Cardiac muscle cell (in vitro differentiated cells and primary cell): ENCODE measurements at regions not wholly inside any gene's neighbourhood (a gene's known extent, or its start where the extent isn't known, plus 50 kb on each side); places are given as distances from the start of the nearest gene placed in this dataset.

Experiments
- DNase-seq, 2 donors: peaks; one replicate each; pipeline versions ENCODE4 v3.0.0 to v3.0.0-alpha.2; 2010 to 2017; ENCODE audit warnings: low read depth in 1 of 2, low spot score in 1 of 2
- H3K27ac ChIP-seq: fragments of 200-600 bp; sonication (generic); 2 replicates; pipeline ENCODE4 v1.5.1; 2016
- H3K27me3 ChIP-seq: fragments of 200-600 bp; sonication (generic); 2 replicates; pipeline ENCODE4 v1.6.0; 2016; ENCODE audit warnings: control low read depth
- H3K36me3 ChIP-seq: fragments of 200-600 bp; sonication (generic); 2 replicates; pipeline ENCODE4 v1.5.1; 2016; ENCODE audit warnings: control low read depth
- H3K4me1 ChIP-seq: fragments of 200-600 bp; sonication (generic); 2 replicates; pipeline ENCODE4 v1.8.1; 2017; ENCODE audit warnings: low read depth, mild to moderate bottlenecking, mixed run types
- H3K4me3 ChIP-seq: fragments of 200-600 bp; sonication (generic); 2 replicates; pipeline ENCODE4 v1.5.1; 2016; ENCODE audit warnings: mild to moderate bottlenecking
- H3K9me3 ChIP-seq: fragments of 200-600 bp; sonication (generic); 2 replicates; pipeline ENCODE4 v1.5.1; 2017; ENCODE audit warnings: low read depth, mild to moderate bottlenecking, control low read depth
- CTCF ChIP-seq: IDR thresholded peaks from 2 replicates; pipeline ENCODE4 v1.5.1; 2012; ENCODE audit warnings: low read depth, mild to moderate bottlenecking, low read length

DNA sequence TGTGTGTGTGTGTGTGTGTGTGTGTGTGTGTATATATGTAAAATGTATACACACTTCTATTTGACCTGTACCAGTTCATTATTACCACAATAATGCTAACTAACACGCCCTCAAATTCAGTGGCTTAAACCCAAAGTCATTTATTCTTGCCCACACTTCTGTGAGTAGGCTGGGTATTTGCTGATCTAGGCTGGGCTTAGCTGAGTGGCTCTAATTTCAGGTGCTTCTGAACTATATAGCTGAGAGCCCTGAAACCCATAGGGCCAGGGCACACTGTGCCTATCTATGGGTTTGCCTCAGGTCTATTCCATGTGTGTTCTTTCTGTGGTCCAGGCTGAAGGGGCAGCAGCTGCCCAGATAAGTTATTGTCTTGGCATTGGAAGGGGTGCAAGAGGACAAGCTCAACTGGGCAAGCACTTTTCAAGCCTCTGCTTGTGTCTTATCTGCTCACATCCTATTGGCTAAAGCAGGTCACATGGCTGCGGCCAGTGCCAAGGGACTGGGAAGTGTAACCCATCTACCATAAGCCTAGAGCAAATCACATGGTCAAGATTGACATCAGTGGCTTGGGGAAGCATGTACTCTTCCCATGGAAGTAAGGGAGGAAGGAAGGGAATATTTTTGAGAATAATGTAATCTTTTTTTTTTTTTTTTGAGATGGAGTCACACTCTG, 139.9 kb downstream of the PALM2AKAP2 start:
- Histone ChIP-seq H3K27me3 (no peaks in the 10 kb centered on the region), H3K9me3 (no peaks in the 10 kb centered on the region), H3K4me1 (peaks cover 7% of the 10 kb centered on the region), H3K36me3 (peaks cover 13% of the 10 kb centered on the region), H3K4me3 (no peak overlapping the region), H3K27ac (no peak overlapping the region)
- no peak for TF ChIP-seq CTCF
- DNase-seq = no peak

DNA sequence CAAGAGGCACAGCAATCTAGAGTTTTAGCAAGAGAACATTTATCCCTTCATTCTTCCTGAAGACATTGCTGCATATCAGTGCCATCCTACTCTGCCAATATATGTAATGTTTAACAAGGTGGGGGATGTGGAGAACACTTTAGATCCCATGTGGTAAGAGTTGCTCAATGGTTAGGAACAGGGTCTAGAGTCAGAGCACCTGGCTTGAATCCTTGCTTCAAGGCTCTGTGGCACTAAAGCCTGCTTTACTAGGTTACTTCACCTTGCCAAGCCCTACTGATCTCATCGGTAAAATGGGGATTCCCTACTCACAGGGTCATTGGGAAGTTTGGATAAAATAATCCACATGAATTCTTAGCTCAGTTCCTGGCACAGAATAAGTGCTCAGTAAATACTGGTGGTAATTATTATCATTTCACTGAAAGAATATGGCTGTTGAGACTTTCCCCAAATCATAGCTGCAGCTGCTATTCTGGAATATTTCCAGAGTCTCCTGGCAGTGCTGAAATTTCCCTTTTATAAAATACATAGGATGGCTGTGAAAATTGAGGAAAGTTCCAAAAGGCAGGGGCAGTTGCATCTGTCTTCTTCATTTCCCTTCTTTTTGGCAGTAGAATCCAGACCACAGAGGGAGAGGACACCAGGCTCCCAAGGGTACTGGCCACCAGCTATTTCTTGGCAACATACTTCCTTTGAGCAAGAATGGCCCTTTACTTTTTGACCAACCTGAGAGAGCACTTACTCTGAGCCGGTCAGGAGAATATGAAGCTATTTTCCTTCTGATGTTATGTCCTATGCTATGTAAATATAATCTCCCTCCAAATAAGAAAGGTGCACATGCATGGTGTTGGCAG, 142.8 kb downstream of the PALM2AKAP2 start:
- TF ChIP-seq CTCF = no peak
- no peak overlapping the region for H3K27ac ChIP-seq

GRCh38 chr9:109923471-109923760, 143.4 kb downstream of the PALM2AKAP2 start:
- Histone ChIP-seq H3K4me1 (no peaks in the 10 kb centered on the region), H3K36me3 (peaks cover 37% of the 10 kb centered on the region), H3K4me3 (no peak overlapping the region), H3K27ac (no peak overlapping the region), H3K27me3 (no peaks in the 10 kb centered on the region), H3K9me3 (no peaks in the 10 kb centered on the region)
- TF ChIP-seq CTCF = no peak
- peak in 1 of 2 donors; percentile 24 for DNase-seq

More for the DNA sequence above, 142.8 kb downstream of the PALM2AKAP2 start:
- no peak overlapping the region for H3K4me3 ChIP-seq
- H3K4me1 ChIP-seq = peaks cover 3% of the 10 kb centered on the region
- no peaks in the 10 kb centered on the region for H3K9me3 ChIP-seq
- peaks cover 32% of the 10 kb centered on the region for H3K36me3 ChIP-seq
- DNase-seq = peak in 1 of 2 donors; percentile 30
- H3K27me3 ChIP-seq = no peaks in the 10 kb centered on the region

- H3K4me3 ChIP-seq = no peak overlapping the region
- no peaks in the 10 kb centered on the region for H3K9me3 ChIP-seq
- H3K4me1 ChIP-seq = no peaks in the 10 kb centered on the region
- TF ChIP-seq CTCF = no peak
- no peak overlapping the region for H3K27ac ChIP-seq
- no peaks in the 10 kb centered on the region for H3K27me3 ChIP-seq
- no peak for DNase-seq
- H3K36me3 ChIP-seq = peaks cover 37% of the 10 kb centered on the region
These were observed 143.8 kb downstream of the PALM2AKAP2 start for GRCh38 chr9:109923806-109924205.

DNA sequence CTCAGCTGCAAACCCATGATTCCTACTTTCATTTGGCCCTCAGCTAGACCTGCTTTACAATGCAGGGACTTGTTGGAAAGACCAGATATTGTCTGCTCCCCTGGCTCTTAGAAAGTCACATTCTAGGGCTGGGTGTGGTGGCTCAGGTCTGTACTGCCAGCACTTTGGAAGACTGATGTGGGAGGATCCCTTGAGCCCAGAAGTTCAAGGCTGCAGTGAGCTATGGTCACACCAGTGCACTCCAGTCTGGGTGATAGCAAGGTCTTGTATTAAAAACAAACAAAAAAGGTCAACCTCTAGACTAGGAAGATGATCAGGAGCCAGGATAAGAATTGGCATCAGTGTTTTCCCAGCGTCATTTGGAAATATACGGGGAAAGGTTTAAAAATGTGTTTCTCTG, 145.8 kb downstream of the PALM2AKAP2 start:
- H3K27me3 ChIP-seq = no peaks in the 10 kb centered on the region
- no peak for TF ChIP-seq CTCF
- no peak overlapping the region for H3K27ac ChIP-seq
- no peaks in the 10 kb centered on the region for H3K9me3 ChIP-seq
- no peak overlapping the region for H3K4me3 ChIP-seq
- H3K4me1 ChIP-seq = no peaks in the 10 kb centered on the region
- H3K36me3 ChIP-seq = peaks cover 39% of the 10 kb centered on the region
- DNase-seq = no peak
